HEK293 (cell line): ENCODE measurements at regions not wholly inside any gene's neighbourhood (a gene's known extent, or its start where the extent isn't known, plus 50 kb on each side); places are given as distances from the start of the nearest gene placed in this dataset.

Source experiments
- CTCF ChIA-PET: fragments of 350-600 bp; formaldehyde crosslinking; extraction: SDS; loops from one replicate; lab custom pipeline; 2021; ENCODE audit warnings: antibody characterized with exemption; lab: Yijun Ruan, JAX
- POLR2A ChIA-PET: fragments of 300-600 bp; formaldehyde crosslinking; extraction: SDS; loops from one replicate; lab custom pipeline; 2020; ENCODE audit warnings: antibody characterized with exemption, inconsistent platforms; lab: Yijun Ruan, JAX
- H3K27ac ChIP-seq: fragments of 200-500 bp; sonication (Bioruptor generic); 2 replicates; pipeline ENCODE4 v1.5.1; 2014; ENCODE audit warnings: low read depth, low read length, control low read depth, inconsistent platforms; ENCODE audit errors: extremely low read depth
- H3K36me3 ChIP-seq, 2 experiments: fragments of 200-500 bp in 1 of 2; sonication (Bioruptor generic) in 1 of 2; 1 replicate in 1 of 2; 2 replicates in 1 of 2; pipeline ENCODE4 v1.5.1; 2014 to 2017; ENCODE audit warnings: inconsistent platforms in 2 of 2, low read length in 2 of 2; ENCODE audit not compliant: control insufficient read depth in 2 of 2, insufficient read depth in 1 of 2
- H3K4me1 ChIP-seq: fragments of 200-500 bp; sonication (Bioruptor generic); 2 replicates; pipeline ENCODE4 v1.5.1; 2014; ENCODE audit warnings: mild to moderate bottlenecking, low read length, inconsistent platforms; ENCODE audit not compliant: control insufficient read depth, insufficient read depth
- H3K4me3 ChIP-seq: 2 replicates; pipeline ENCODE4 v1.5.1; 2011; ENCODE audit warnings: low read depth, mild to moderate bottlenecking, control low read depth, low read length, moderate library complexity
- H3K9me3 ChIP-seq: fragments of 200-500 bp; sonication (Bioruptor generic); 2 replicates; pipeline ENCODE4 v1.5.1; 2014; ENCODE audit warnings: low read depth, low read length, inconsistent platforms; ENCODE audit not compliant: control insufficient read depth, insufficient read depth
- EGR2 ChIP-seq: fragments of 450-650 bp; formaldehyde crosslinking; IDR thresholded peaks from 2 replicates; pipeline ENCODE4 v1.5.1; 2016; ENCODE audit warnings: low read depth, missing biosample characterization, missing genetic modification characterization
- HOXA7 ChIP-seq: sonication (generic); formaldehyde crosslinking; IDR thresholded peaks from 2 replicates; pipeline ENCODE4 v1.8.1; 2022; ENCODE audit warnings: missing genetic modification reagents, borderline replicate concordance
- HOXC10 ChIP-seq: sonication (generic); formaldehyde crosslinking; IDR thresholded peaks from 2 replicates; pipeline ENCODE4 v1.8.1; 2023; ENCODE audit warnings: mild to moderate bottlenecking, missing genetic modification reagents
- KLF1 ChIP-seq: fragments of 450-650 bp; formaldehyde crosslinking; IDR thresholded peaks from 2 replicates; pipeline ENCODE4 v1.5.1; 2016; ENCODE audit warnings: missing biosample characterization, missing genetic modification characterization
- KLF9 ChIP-seq: fragments of 450-650 bp; formaldehyde crosslinking; IDR thresholded peaks from 2 replicates; pipeline ENCODE4 v1.5.1; 2016; ENCODE audit warnings: missing biosample characterization, missing genetic modification characterization, low read depth
- MYNN ChIP-seq: fragments of 450-650 bp; formaldehyde crosslinking; IDR thresholded peaks from 2 replicates; pipeline ENCODE4 v1.5.1; 2016; ENCODE audit warnings: missing biosample characterization, missing genetic modification characterization, borderline replicate concordance
- ZNF121 ChIP-seq: fragments of 450-650 bp; formaldehyde crosslinking; IDR thresholded peaks from 2 replicates; pipeline ENCODE4 v1.5.1; 2016; ENCODE audit warnings: missing biosample characterization, missing genetic modification characterization
- ZNF146 ChIP-seq: fragments of 450-650 bp; formaldehyde crosslinking; IDR thresholded peaks from 2 replicates; pipeline ENCODE4 v1.5.1; 2016; ENCODE audit warnings: missing biosample characterization, missing genetic modification characterization
- ZNF155 ChIP-seq: fragments of 450-650 bp; formaldehyde crosslinking; IDR thresholded peaks from 2 replicates; pipeline ENCODE4 v1.5.1; 2016; ENCODE audit warnings: missing biosample characterization, missing genetic modification characterization
- ZNF184 ChIP-seq: fragments of 450-650 bp; IDR thresholded peaks from 2 replicates; pipeline ENCODE4 v1.5.1; 2018; ENCODE audit warnings: missing biosample characterization, mild to moderate bottlenecking, missing genetic modification characterization
- ZNF302 ChIP-seq: fragments of 450-650 bp; formaldehyde crosslinking; IDR thresholded peaks from 2 replicates; pipeline ENCODE4 v1.5.1; 2016; ENCODE audit warnings: missing biosample characterization, missing genetic modification characterization, low read depth
- ZNF423 ChIP-seq: fragments of 450-650 bp; formaldehyde crosslinking; IDR thresholded peaks from 2 replicates; pipeline ENCODE4 v1.5.1; 2016; ENCODE audit warnings: missing biosample characterization, missing genetic modification characterization
- ZNF514 ChIP-seq: fragments of 450-650 bp; formaldehyde crosslinking; IDR thresholded peaks from 2 replicates; pipeline ENCODE4 v1.5.1; 2016; ENCODE audit warnings: missing biosample characterization, missing genetic modification characterization
- ZNF623 ChIP-seq: fragments of 450-650 bp; formaldehyde crosslinking; IDR thresholded peaks from 2 replicates; pipeline ENCODE4 v1.5.1; 2016; ENCODE audit warnings: missing biosample characterization, missing genetic modification characterization
- ZNF664 ChIP-seq: fragments of 450-650 bp; formaldehyde crosslinking; IDR thresholded peaks from 2 replicates; pipeline ENCODE4 v1.5.1; 2016; ENCODE audit warnings: missing biosample characterization, missing genetic modification characterization
- ZNF670 ChIP-seq: fragments of 450-650 bp; formaldehyde crosslinking; IDR thresholded peaks from 2 replicates; pipeline ENCODE4 v1.5.1; 2016; ENCODE audit warnings: missing biosample characterization, missing genetic modification characterization, low read depth
- ZNF677 ChIP-seq: fragments of 450-650 bp; IDR thresholded peaks from 2 replicates; pipeline ENCODE4 v1.5.0; 2018; ENCODE audit warnings: missing biosample characterization, mild to moderate bottlenecking, missing genetic modification characterization, moderate library complexity
- ZXDB ChIP-seq: fragments of 450-650 bp; formaldehyde crosslinking; IDR thresholded peaks from 2 replicates; pipeline ENCODE4 v1.5.1; 2016; ENCODE audit warnings: missing biosample characterization, missing genetic modification characterization
- TF ChIP-seq, protein P1 (sequence below): fragments of 450-650 bp; formaldehyde crosslinking; IDR thresholded peaks from 2 replicates; pipeline ENCODE4; 2016; ENCODE audit warnings: missing biosample characterization, missing genetic modification characterization
- TF ChIP-seq, protein P2 (sequence below): sonication (generic); formaldehyde crosslinking; IDR thresholded peaks from 2 replicates; pipeline ENCODE4 v1.8.1; 2022; ENCODE audit warnings: mild to moderate bottlenecking, moderate library complexity, missing genetic modification reagents
- TF ChIP-seq, protein P3 (sequence below): fragments of 450-650 bp; formaldehyde crosslinking; IDR thresholded peaks from 2 replicates; pipeline ENCODE4 v1.5.1; 2017; ENCODE audit warnings: missing biosample characterization, missing genetic modification characterization
- TF ChIP-seq, protein P4 (sequence below): fragments of 450-650 bp; formaldehyde crosslinking; IDR thresholded peaks from 2 replicates; pipeline ENCODE4 v1.5.1; 2016; ENCODE audit warnings: missing biosample characterization, missing genetic modification characterization, low read depth

DNA sequence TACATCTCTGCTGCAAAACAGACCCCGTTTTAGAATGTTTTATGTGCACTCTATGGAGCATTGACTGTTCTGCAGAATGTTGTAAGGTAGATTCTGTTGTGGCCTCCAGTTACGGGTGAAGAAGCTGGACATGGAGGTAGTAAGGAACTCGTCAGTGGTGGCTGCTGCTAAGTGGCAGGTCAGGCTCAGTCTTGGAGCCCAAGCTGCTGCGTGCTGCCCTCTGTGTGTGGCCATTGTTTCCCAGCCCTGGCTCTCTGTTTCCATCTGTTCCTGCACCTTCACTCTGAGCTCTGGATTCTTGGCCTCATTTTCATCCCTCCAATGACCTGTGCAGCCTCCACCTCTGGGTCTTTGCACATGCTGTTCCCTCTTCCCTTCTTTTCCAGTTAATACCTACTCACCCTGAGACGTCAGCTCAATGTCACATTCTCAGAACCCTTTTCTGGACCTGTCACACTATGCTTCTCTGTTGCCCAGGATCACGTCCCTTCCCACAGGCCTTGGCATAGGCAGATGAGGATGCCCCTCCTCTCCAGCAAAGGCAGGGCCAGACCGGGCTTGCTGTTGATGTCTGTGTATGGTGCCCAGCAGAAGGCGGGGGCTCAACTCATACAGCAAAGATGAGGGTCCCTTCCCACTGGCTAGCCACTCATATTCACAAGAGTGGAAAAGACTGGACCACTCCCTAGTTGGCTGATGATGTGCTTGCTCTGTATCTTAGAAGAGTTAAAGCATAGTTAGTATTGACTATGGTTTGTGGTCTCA, 97.6 kb downstream of the TENT4A start:
- ChIA-PET POLR2A (no interaction called here), CTCF (interaction anchor here (0.5 to 3.2 kb wide), 2 partner anchors 10 to 180 kb away, joined by 4 to 18 read pairs; no protein-coding TSS in a partner anchor)
- no peaks in the 10 kb centered on the region for H3K4me1 ChIP-seq
- no peaks in the 10 kb centered on the region for H3K36me3 ChIP-seq
- H3K27ac ChIP-seq, result no peak overlapping the region
- no peak for TF ChIP-seq ZNF664 (tag by site-specific recombination)
- no peak for TF ChIP-seq ZNF155 (tag by site-specific recombination)
- TF ChIP-seq KLF9 (tag by site-specific recombination), result no peak
- no peak for TF ChIP-seq HOXA7 (CRISPR knock-in tag)
- TF ChIP-seq, protein P1, sequence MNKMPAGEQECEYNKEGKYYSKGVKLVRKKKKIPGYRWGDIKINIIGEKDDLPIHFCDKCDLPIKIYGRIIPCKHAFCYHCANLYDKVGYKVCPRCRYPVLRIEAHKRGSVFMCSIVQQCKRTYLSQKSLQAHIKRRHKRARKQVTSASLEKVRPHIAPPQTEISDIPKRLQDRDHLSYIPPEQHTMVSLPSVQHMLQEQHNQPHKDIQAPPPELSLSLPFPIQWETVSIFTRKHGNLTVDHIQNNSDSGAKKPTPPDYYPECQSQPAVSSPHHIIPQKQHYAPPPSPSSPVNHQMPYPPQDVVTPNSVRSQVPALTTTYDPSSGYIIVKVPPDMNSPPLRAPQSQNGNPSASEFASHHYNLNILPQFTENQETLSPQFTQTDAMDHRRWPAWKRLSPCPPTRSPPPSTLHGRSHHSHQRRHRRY, result no peak
- no peak for TF ChIP-seq ZNF677 (tag by site-specific recombination)
- TF ChIP-seq ZNF121 (tag by site-specific recombination), result no peak
- TF ChIP-seq EGR2 (tag by site-specific recombination), result no peak
- no peak for TF ChIP-seq ZXDB
- no peak for TF ChIP-seq ZNF623
- TF ChIP-seq, protein P2, sequence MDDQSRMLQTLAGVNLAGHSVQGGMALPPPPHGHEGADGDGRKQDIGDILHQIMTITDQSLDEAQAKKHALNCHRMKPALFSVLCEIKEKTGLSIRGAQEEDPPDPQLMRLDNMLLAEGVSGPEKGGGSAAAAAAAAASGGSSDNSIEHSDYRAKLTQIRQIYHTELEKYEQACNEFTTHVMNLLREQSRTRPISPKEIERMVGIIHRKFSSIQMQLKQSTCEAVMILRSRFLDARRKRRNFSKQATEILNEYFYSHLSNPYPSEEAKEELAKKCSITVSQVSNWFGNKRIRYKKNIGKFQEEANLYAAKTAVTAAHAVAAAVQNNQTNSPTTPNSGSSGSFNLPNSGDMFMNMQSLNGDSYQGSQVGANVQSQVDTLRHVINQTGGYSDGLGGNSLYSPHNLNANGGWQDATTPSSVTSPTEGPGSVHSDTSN, result no peak
- no peak for TF ChIP-seq ZNF146 (tag by site-specific recombination)
- TF ChIP-seq ZNF670 (tag by site-specific recombination), result no peak
- no peak for TF ChIP-seq ZNF302
- TF ChIP-seq ZNF423, result no peak
- TF ChIP-seq HOXC10 (CRISPR knock-in tag), result no peak
- no peaks in the 10 kb centered on the region for H3K9me3 ChIP-seq
- no peak overlapping the region for H3K4me3 ChIP-seq

DNA sequence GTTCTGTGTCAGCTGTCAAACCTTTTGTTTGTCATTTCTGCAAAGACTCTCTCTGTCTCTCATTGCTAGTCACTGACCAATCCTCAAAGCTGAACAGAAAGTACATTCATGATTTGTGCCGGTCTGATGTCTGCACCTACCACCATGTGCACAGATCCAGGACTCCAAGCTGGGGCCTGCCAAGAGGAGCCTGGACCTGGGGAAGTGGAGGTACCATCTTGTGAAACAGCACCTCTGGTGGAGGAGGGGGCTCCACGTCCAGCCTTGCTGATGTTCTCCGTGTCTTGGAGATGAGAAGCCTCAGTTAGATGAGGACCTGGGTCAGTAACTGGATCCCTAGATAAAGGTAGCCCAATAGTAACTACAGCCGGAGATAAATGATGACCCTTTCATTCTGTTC, 98.9 kb downstream of the TENT4A start:
- Histone ChIP-seq H3K36me3 (no peaks in the 10 kb centered on the region), H3K27ac (no peak overlapping the region)
- no peak for TF ChIP-seq KLF1 (tag by site-specific recombination)
- TF ChIP-seq ZNF623, result no peak
- TF ChIP-seq, protein P1, result no peak
- no peak for TF ChIP-seq MYNN (tag by site-specific recombination)
- no peak for TF ChIP-seq ZNF514
- TF ChIP-seq, protein P3, sequence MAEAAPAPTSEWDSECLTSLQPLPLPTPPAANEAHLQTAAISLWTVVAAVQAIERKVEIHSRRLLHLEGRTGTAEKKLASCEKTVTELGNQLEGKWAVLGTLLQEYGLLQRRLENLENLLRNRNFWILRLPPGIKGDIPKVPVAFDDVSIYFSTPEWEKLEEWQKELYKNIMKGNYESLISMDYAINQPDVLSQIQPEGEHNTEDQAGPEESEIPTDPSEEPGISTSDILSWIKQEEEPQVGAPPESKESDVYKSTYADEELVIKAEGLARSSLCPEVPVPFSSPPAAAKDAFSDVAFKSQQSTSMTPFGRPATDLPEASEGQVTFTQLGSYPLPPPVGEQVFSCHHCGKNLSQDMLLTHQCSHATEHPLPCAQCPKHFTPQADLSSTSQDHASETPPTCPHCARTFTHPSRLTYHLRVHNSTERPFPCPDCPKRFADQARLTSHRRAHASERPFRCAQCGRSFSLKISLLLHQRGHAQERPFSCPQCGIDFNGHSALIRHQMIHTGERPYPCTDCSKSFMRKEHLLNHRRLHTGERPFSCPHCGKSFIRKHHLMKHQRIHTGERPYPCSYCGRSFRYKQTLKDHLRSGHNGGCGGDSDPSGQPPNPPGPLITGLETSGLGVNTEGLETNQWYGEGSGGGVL (tag by site-specific recombination), result no peak
- TF ChIP-seq ZNF184 (tag by site-specific recombination), result no peak
- TF ChIP-seq, protein P4, sequence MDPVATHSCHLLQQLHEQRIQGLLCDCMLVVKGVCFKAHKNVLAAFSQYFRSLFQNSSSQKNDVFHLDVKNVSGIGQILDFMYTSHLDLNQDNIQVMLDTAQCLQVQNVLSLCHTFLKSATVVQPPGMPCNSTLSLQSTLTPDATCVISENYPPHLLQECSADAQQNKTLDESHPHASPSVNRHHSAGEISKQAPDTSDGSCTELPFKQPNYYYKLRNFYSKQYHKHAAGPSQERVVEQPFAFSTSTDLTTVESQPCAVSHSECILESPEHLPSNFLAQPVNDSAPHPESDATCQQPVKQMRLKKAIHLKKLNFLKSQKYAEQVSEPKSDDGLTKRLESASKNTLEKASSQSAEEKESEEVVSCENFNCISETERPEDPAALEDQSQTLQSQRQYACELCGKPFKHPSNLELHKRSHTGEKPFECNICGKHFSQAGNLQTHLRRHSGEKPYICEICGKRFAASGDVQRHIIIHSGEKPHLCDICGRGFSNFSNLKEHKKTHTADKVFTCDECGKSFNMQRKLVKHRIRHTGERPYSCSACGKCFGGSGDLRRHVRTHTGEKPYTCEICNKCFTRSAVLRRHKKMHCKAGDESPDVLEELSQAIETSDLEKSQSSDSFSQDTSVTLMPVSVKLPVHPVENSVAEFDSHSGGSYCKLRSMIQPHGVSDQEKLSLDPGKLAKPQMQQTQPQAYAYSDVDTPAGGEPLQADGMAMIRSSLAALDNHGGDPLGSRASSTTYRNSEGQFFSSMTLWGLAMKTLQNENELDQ (tag by site-specific recombination), result no peak
- TF ChIP-seq, all 188 proteins: peak for 0
- Histone ChIP-seq H3K9me3 (no peaks in the 10 kb centered on the region), H3K4me3 (no peak overlapping the region), H3K4me1 (no peaks in the 10 kb centered on the region)
- ChIA-PET POLR2A (no interaction called here), CTCF (interaction anchor here (3.2 kb wide), 1 partner anchor 8 kb away, joined by 18 read pairs; no protein-coding TSS in a partner anchor)
